ENCODE measurements at regions not wholly inside any gene's neighbourhood (a gene's known extent, or its start where the extent isn't known, plus 50 kb on each side); places are given as distances from the start of the nearest gene placed in this dataset.

GRCh38 chr14:30419037-30419436, 139.9 kb upstream of the G2E3 start:
- no peak for FAIRE-seq

More at GRCh38 chr14:30419037-30419436, 139.9 kb upstream of the G2E3 start:
- no peaks in the 10 kb centered on the region for H3K36me3 ChIP-seq (ENCODE audit: control insufficient read depth in 2 of 2, insufficient read depth in 2 of 2, low read length in 1 of 2)
- intact Hi-C loops (cut with micrococcal nuclease; ENCODE audit: unreplicated experiment), result no loop called here
- H3K9ac ChIP-seq (ENCODE audit: control insufficient read depth, insufficient read depth, low read length), result no peak overlapping the region
- in situ Hi-C loops (cut with MboI), result no loop called here
- H3K79me2 ChIP-seq (ENCODE audit: control insufficient read depth, insufficient read depth, low read length), result no peaks in the 10 kb centered on the region
- RAD21 ChIA-PET (ENCODE audit: unreplicated experiment), result no interaction called here
- H3K4me1 ChIP-seq (ENCODE audit: control insufficient read depth, insufficient read depth, low read length), result no peaks in the 10 kb centered on the region
- ATAC-seq, result no peak
- CTCF ChIA-PET, result no interaction called here
- POLR2A ChIA-PET, result no interaction called here
- DNase-seq (ENCODE audit: low read depth, low spot score), result no peak
- no TSS peak for BruUV-seq (replicated peaks)
- no peak overlapping the region for H3K27ac ChIP-seq (ENCODE audit: control insufficient read depth, insufficient read depth)
- H3K27me3 ChIP-seq (replicated peaks in 1 of 2; ENCODE audit: control insufficient read depth in 2 of 2, insufficient read depth in 2 of 2, low read length in 1 of 2), result no peaks in the 10 kb centered on the region
- no peaks in the 10 kb centered on the region for H3K9me3 ChIP-seq (replicated peaks; ENCODE audit: control insufficient read depth, insufficient read depth, low read length)
- H2AFZ ChIP-seq (ENCODE audit: control insufficient read depth, low read depth, low read length), result no peak overlapping the region
- no peaks in the 10 kb centered on the region for H4K20me1 ChIP-seq (ENCODE audit: control insufficient read depth, insufficient read depth)
- TF ChIP-seq MTA3 (IDR thresholded peaks at IDR 0.05; ENCODE audit: borderline replicate concordance, low read length) (no peak), CHD2 (IDR thresholded peaks at IDR 0.05; ENCODE audit: borderline replicate concordance, low read depth, low read length) (no peak), REST (IDR thresholded peaks at IDR 0.05; ENCODE audit: low read depth, low read length) (no peak), MYB (IDR thresholded peaks at IDR 0.05; ENCODE audit: borderline replicate concordance, low read depth, low read length) (no peak), RELA (IDR thresholded peaks at IDR 0.05; ENCODE audit: borderline replicate concordance, partially characterized antibody) (no peak), MEF2B (IDR thresholded peaks at IDR 0.05; ENCODE audit: partially characterized antibody, poor library complexity, severe bottlenecking) (no peak), RB1 (IDR thresholded peaks at IDR 0.05; ENCODE audit: borderline replicate concordance) (no peak), TCF7 (IDR thresholded peaks at IDR 0.05; ENCODE audit: borderline replicate concordance) (no peak), PML (IDR thresholded peaks at IDR 0.05; ENCODE audit: low read length) (no peak), USF1 (IDR thresholded peaks at IDR 0.05; ENCODE audit: borderline replicate concordance, extremely low read length, insufficient read depth, low read depth, low read length) (no peak), CHD4 (IDR thresholded peaks at IDR 0.05) (no peak), POLR2AphosphoS2 (IDR thresholded peaks at IDR 0.05; ENCODE audit: low read depth, low read length) (no peak), ZNF24 (IDR thresholded peaks at IDR 0.05) (no peak), NFIC (IDR thresholded peaks at IDR 0.05; ENCODE audit: low read depth, low read length) (no peak)
- no peak overlapping the region for H3K4me2 ChIP-seq (ENCODE audit: control insufficient read depth, insufficient read depth)
- SMC1A ChIA-PET (ENCODE audit: uncharacterized antibody, unreplicated experiment), result no interaction called here
- H3K4me3 ChIP-seq, result no peak overlapping the region

Data from GM12878 (cell line).